ENCODE measurements at regions not wholly inside any gene's neighbourhood (a gene's known extent, or its start where the extent isn't known, plus 50 kb on each side); places are given as distances from the start of the nearest gene placed in this dataset.

DNA sequence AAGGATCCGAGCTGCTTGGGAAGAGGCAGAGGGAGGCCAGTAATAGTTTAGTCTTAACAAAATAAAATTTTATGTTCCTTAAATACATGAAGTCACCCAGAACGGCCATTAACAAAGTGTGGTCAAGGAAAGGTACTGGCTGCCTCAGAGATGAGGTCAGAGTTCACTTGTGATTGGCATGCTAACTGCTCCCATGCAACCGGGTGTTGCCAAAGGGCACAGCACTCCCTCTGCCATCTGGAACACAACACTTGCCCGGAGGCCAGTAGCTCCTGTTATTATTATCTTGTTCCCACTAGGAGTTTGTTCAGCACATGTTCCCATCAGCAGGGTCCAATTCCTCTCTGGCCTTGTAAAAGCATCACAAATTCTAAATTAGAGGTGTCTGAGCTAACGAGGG, 207.0 kb downstream of the CYP26B1 start:
- DNase-seq (ENCODE audit: low spot score): no peak
- in situ Hi-C loops (cut with MboI; ENCODE audit: low sequenced_read_pairs, unreplicated experiment): loop anchor here (25.0 kb wide), 1 partner anchor 797 kb away; no protein-coding TSS in a partner anchor
- TF ChIP-seq, protein P1, sequence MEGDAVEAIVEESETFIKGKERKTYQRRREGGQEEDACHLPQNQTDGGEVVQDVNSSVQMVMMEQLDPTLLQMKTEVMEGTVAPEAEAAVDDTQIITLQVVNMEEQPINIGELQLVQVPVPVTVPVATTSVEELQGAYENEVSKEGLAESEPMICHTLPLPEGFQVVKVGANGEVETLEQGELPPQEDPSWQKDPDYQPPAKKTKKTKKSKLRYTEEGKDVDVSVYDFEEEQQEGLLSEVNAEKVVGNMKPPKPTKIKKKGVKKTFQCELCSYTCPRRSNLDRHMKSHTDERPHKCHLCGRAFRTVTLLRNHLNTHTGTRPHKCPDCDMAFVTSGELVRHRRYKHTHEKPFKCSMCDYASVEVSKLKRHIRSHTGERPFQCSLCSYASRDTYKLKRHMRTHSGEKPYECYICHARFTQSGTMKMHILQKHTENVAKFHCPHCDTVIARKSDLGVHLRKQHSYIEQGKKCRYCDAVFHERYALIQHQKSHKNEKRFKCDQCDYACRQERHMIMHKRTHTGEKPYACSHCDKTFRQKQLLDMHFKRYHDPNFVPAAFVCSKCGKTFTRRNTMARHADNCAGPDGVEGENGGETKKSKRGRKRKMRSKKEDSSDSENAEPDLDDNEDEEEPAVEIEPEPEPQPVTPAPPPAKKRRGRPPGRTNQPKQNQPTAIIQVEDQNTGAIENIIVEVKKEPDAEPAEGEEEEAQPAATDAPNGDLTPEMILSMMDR (IDR thresholded peaks at IDR 0.05; ENCODE audit: borderline replicate concordance, control extremely low read depth, extremely low read depth, insufficient read depth, missing control alignments): no peak

DNA sequence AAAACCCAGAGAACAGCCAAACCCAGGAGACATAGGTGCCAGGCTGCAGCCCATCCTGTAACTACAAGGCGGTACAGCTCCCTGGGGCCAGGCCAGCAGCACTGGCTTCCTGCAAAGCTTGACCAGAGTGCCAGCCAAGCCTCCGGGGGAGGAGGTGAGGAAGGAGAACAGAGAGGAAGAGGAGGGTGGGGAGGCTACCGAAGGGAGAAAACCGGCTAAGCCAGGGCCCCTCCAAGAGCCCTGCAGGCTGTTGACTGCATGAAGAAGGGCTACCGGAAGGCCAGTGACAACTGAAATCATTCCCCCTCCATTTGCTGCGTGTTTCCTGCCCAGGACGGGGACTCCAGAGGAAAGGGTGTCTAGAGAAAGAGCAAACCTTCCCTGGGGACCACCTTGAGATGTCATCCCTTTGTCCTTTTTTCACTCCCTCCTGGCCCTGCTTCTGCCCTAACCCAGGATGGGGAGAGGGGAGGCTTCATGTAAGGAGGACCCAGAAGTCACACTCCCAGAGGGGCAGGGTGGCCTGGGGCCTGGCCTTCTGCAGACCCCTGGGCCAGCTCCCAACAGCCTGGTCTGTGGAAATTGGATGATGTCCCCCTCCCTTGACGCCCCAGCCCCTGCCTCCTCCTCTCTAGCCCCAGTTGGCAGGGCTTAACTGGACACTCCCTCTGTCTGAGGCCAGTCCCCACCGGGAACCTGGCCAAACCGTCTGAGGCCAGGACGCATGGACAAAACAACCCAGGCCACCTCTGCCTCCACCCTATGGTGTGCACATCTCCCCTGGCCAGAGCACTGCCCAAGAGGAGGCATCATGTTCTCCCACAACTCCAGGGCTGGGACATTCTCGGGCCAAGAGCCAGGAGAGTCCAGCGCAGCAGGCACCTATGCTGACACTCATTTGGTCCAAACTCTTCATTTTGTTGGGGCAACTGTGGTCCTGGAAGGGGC, 207.8 kb downstream of the CYP26B1 start:
- in situ Hi-C loops (cut with MboI; ENCODE audit: low sequenced_read_pairs, unreplicated experiment): loop anchor here (25.0 kb wide), 1 partner anchor 797 kb away; no protein-coding TSS in a partner anchor
- TF ChIP-seq, protein P1 (IDR thresholded peaks at IDR 0.05; ENCODE audit: borderline replicate concordance, control extremely low read depth, extremely low read depth, insufficient read depth, missing control alignments): no peak
- DNase-seq (ENCODE audit: low spot score): peak; percentile 23

DNA sequence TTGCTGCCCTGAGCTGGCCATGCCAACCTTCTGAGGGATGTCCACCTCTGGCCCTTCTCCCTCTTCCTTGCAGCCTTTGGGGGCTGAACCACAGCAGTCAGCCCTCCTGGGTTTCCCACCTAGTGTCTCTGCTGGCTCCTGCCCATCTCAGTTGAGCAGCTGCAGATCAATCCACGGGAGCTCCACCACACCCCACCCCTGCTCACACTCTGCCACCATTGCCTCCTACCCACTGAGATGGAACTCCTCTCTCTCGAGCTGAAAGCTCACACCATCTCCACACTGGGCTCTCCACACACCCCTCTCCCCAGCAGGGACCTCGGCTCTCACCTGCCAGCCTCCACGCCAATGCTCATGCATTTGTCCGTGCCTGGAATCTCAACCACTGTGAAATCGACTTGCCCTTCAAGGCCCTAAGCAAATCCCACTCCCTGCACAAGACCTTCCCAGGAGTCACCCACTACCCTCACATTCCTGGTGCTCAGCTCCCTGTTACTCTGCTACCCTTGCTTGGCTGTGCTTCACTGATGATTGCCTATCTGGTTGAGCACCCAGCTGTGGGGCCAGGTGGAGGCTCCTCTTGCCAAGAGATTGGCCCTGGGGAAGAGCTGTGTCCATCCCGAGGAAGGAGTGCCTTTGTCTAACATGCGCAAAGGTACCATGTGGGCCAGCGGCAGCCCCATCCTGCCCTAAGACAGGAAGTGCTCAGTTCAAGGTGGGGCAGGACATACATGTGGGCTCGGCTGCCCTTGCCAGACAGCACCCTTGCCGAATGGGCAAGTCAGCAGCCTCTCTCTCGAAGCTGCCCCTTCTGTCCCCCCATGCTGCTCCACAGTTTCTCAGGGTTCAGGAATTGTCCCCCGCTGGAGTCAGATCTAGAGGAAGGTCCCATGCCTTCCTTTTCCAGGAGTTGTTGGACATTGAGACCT, 208.7 kb downstream of the CYP26B1 start:
- peak; percentile 4 for DNase-seq (ENCODE audit: low spot score)
- in situ Hi-C loops (cut with MboI; ENCODE audit: low sequenced_read_pairs, unreplicated experiment): loop anchor here (25.0 kb wide), 1 partner anchor 798 kb away; no protein-coding TSS in a partner anchor
- TF ChIP-seq, protein P1 (IDR thresholded peaks at IDR 0.05; ENCODE audit: borderline replicate concordance, control extremely low read depth, extremely low read depth, insufficient read depth, missing control alignments): no peak

DNA sequence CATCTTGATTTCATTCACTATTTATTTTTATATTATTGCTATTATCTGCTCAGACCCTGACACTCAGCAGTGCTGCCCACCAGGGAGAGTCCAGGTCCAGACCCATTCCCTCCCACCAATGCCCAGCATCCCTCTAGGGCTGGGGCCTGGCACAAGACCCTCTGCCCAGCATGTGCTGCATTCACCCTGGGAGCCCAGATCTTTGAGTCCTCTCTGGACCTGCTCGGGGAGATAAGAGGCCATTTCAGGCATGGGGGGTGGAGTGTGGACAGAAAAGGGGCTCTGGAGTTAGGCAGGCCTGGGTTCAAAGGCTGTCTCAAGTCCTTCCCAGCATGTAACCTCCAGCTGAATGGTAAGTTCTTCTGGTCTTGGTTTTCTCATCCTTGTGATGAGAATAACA, 209.6 kb downstream of the CYP26B1 start:
- TF ChIP-seq, protein P1 (IDR thresholded peaks at IDR 0.05; ENCODE audit: borderline replicate concordance, control extremely low read depth, extremely low read depth, insufficient read depth, missing control alignments): no peak
- no peak for DNase-seq (ENCODE audit: low spot score)
- in situ Hi-C loops (cut with MboI; ENCODE audit: low sequenced_read_pairs, unreplicated experiment): loop anchor here (25.0 kb wide), 1 partner anchor 799 kb away; no protein-coding TSS in a partner anchor

DNA sequence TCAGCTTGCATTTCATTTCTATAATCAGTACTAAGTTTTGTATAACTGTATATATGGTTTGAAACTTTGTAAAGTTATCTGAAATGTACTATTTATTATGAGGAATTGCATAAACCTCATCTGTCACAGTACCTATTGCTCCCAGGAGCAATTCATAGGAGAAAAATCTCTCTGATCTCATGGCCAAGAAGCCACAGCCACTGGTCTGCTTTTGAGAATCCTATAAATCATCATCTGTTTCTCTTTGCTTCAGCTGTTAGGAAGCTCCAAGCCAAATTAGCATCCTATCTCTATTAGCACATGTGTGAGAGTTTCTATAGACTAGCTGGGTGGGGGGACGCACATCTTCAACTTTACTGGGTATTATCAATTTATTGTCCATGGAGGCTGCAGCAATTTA, 210.3 kb downstream of the CYP26B1 start:
- TF ChIP-seq, protein P1 (IDR thresholded peaks at IDR 0.05; ENCODE audit: borderline replicate concordance, control extremely low read depth, extremely low read depth, insufficient read depth, missing control alignments): no peak
- in situ Hi-C loops (cut with MboI; ENCODE audit: low sequenced_read_pairs, unreplicated experiment): loop anchor here (25.0 kb wide), 1 partner anchor 800 kb away; no protein-coding TSS in a partner anchor
- DNase-seq (ENCODE audit: low spot score): no peak

Measured in GM13976 (cell line).